ENCODE measurements at regions not wholly inside any gene's neighbourhood (a gene's known extent, or its start where the extent isn't known, plus 50 kb on each side); places are given as distances from the start of the nearest gene placed in this dataset.

DNA sequence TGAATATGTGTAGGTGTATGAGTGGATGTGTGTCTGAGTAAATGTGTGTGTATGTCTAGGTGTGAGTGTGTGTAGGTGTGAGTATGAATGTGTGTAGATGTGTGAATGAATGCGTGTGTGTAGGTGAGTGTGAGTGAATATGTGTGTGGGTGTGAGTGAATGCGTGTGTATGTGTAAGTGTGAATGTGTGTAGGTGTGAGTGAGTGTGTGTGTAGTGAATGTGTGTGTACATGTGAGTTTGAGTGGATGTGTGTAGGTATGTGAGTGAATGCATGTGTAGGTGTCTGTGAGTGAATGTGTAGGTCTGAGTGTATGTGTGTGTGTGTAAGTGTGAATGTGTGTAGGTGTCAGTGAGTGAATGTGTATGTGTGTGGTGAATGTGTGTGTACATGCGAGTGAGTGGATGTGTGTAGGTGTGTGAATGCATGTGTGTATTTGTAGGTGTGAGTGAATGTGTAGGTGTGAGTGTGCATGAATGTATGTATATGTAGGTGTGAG lies 201.0 kb upstream of the ZNF536 start:
- Histone ChIP-seq H3K4me3 (ENCODE audit: insufficient read depth, low read depth, low read length) (no peak overlapping the region), H3K4me2 (ENCODE audit: low read length) (no peak overlapping the region), H3K9ac (ENCODE audit: low read length) (no peak overlapping the region), H4K20me1 (ENCODE audit: insufficient read depth, low read length) (no peaks in the 10 kb centered on the region), H3K36me3 (ENCODE audit: insufficient read depth, low read length) (no peaks in the 10 kb centered on the region), H3K9me3 (ENCODE audit: insufficient read depth, low read depth, low read length) (peaks cover 13% of the 10 kb centered on the region), H3K27ac (ENCODE audit: low read depth, low read length) (no peak overlapping the region), H3K4me1 (ENCODE audit: insufficient read depth, low read length) (no peaks in the 10 kb centered on the region), H2AFZ (ENCODE audit: low read depth, low read length) (no peak overlapping the region), H3K27me3 (ENCODE audit: insufficient read depth, low read length) (no peaks in the 10 kb centered on the region), H3K79me2 (ENCODE audit: insufficient read depth, low read length) (no peaks in the 10 kb centered on the region)
- TF ChIP-seq, protein P1, sequence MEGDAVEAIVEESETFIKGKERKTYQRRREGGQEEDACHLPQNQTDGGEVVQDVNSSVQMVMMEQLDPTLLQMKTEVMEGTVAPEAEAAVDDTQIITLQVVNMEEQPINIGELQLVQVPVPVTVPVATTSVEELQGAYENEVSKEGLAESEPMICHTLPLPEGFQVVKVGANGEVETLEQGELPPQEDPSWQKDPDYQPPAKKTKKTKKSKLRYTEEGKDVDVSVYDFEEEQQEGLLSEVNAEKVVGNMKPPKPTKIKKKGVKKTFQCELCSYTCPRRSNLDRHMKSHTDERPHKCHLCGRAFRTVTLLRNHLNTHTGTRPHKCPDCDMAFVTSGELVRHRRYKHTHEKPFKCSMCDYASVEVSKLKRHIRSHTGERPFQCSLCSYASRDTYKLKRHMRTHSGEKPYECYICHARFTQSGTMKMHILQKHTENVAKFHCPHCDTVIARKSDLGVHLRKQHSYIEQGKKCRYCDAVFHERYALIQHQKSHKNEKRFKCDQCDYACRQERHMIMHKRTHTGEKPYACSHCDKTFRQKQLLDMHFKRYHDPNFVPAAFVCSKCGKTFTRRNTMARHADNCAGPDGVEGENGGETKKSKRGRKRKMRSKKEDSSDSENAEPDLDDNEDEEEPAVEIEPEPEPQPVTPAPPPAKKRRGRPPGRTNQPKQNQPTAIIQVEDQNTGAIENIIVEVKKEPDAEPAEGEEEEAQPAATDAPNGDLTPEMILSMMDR (IDR thresholded peaks at IDR 0.05; ENCODE audit: insufficient read depth, low read depth, low read length), result no peak
- no peak for TF ChIP-seq EZH2 (IDR thresholded peaks at IDR 0.05; ENCODE audit: insufficient read depth, low read length)
- Mint-ChIP-seq H3K4me3 (ENCODE audit: unreplicated experiment) (no peak overlapping the region), H3K27me3 (ENCODE audit: low read depth, unreplicated experiment) (peaks cover 29% of the 10 kb centered on the region), H3K36me3 (ENCODE audit: low read depth, unreplicated experiment) (no peaks in the 10 kb centered on the region), H3K9me3 (ENCODE audit: unreplicated experiment) (peaks cover 1% of the 10 kb centered on the region), H3K4me1 (ENCODE audit: low read depth, unreplicated experiment) (no peaks in the 10 kb centered on the region), H3K27ac (ENCODE audit: unreplicated experiment) (no peak overlapping the region)
- FAIRE-seq (peak; percentile 56), DNase-seq (ENCODE audit: low read depth) (no peak)

DNA sequence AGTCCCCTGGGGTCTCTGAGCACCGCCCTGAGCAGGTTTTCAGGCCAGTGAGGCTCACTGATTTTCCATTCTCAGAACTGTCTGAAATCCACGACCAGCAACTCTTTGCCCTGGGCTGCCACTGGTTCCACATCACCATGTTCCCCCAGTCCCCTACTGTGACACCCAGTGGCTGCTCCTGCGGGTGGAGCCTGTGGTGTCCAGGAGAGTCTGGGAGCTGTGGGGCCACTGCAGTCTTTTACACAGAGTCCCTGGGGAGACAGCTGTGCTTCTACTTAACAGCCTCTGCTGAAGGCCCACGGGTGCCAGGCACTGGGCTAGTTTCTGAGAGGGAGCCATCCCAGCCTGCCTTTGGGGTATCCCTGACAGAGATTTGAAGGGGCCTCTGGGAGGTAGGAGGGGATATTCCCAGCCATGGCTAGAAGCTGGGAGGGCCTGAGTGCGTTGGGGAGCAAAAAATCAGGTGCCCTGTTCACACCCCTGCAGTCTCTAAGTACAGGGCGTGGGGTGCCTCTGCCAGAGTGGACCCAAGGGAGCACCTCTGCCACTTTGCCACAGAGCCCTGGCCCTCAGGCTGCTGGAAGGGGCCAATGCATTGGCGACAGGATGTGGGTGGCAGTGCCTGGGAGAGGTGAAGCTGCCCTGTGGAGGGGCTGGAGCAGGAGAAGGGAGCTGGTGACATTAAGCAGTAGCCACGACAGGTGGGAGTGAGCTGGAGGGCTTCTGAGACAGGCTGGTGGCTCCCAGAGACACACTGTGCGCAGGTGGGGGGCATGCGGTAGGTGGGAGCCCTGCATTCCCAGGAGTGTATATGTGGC lies 200.2 kb upstream of the ZNF536 start:
- Mint-ChIP-seq H3K4me1 (ENCODE audit: low read depth, unreplicated experiment) (no peaks in the 10 kb centered on the region), H3K27me3 (ENCODE audit: low read depth, unreplicated experiment) (peaks cover 30% of the 10 kb centered on the region), H3K36me3 (ENCODE audit: low read depth, unreplicated experiment) (no peaks in the 10 kb centered on the region), H3K9me3 (ENCODE audit: unreplicated experiment) (peaks cover 2% of the 10 kb centered on the region), H3K4me3 (ENCODE audit: unreplicated experiment) (no peak overlapping the region), H3K27ac (ENCODE audit: unreplicated experiment) (no peak overlapping the region)
- H3K79me2 ChIP-seq (ENCODE audit: insufficient read depth, low read length), result no peaks in the 10 kb centered on the region
- H3K36me3 ChIP-seq (ENCODE audit: insufficient read depth, low read length), result no peaks in the 10 kb centered on the region
- H3K27ac ChIP-seq (ENCODE audit: low read depth, low read length), result no peak overlapping the region
- H3K4me3 ChIP-seq (ENCODE audit: insufficient read depth, low read depth, low read length), result no peak overlapping the region
- no peaks in the 10 kb centered on the region for H3K4me1 ChIP-seq (ENCODE audit: insufficient read depth, low read length)
- no peak overlapping the region for H3K4me2 ChIP-seq (ENCODE audit: low read length)
- peaks cover 13% of the 10 kb centered on the region for H3K9me3 ChIP-seq (ENCODE audit: insufficient read depth, low read depth, low read length)
- H3K9ac ChIP-seq (ENCODE audit: low read length), result no peak overlapping the region
- no peaks in the 10 kb centered on the region for H3K27me3 ChIP-seq (ENCODE audit: insufficient read depth, low read length)
- H2AFZ ChIP-seq (ENCODE audit: low read depth, low read length), result no peak overlapping the region
- FAIRE-seq (no peak), DNase-seq (ENCODE audit: low read depth) (no peak)
- no peak for TF ChIP-seq EZH2 (IDR thresholded peaks at IDR 0.05; ENCODE audit: insufficient read depth, low read length)
- TF ChIP-seq, protein P1 (IDR thresholded peaks at IDR 0.05; ENCODE audit: insufficient read depth, low read depth, low read length), result no peak
- no peaks in the 10 kb centered on the region for H4K20me1 ChIP-seq (ENCODE audit: insufficient read depth, low read length)
